HUES6 (cell line): ENCODE measurements at regions not wholly inside any gene's neighbourhood (a gene's known extent, or its start where the extent isn't known, plus 50 kb on each side); places are given as distances from the start of the nearest gene placed in this dataset.

Source experiments
- H3K27ac ChIP-seq: 2 replicates; pipeline ENCODE4 v1.7.0; 2013; ENCODE audit warnings: low read depth, mild to moderate bottlenecking, low read length, inconsistent platforms
- H3K27me3 ChIP-seq: 2 replicates; pipeline ENCODE4 v1.6.1; 2013; ENCODE audit warnings: low read length; ENCODE audit not compliant: control insufficient read depth, insufficient read depth
- H3K36me3 ChIP-seq: 2 replicates; pipeline ENCODE4 v1.6.1; 2013; ENCODE audit warnings: low read length; ENCODE audit not compliant: control insufficient read depth, insufficient read depth
- H3K4me1 ChIP-seq: 2 replicates; pipeline ENCODE4 v1.6.1; 2013; ENCODE audit warnings: low read length; ENCODE audit not compliant: control insufficient read depth, insufficient read depth
- H3K4me3 ChIP-seq: 2 replicates; pipeline ENCODE4 v1.5.1; 2013; ENCODE audit warnings: low read depth, low read length
- H3K9ac ChIP-seq: one replicate; pipeline ENCODE4 v1.6.1; 2013; ENCODE audit warnings: mild to moderate bottlenecking, low read length
- H3K9me3 ChIP-seq: 2 replicates; pipeline ENCODE4 v1.6.1; 2013; ENCODE audit warnings: low read depth, low read length; ENCODE audit not compliant: control insufficient read depth, insufficient read depth

DNA sequence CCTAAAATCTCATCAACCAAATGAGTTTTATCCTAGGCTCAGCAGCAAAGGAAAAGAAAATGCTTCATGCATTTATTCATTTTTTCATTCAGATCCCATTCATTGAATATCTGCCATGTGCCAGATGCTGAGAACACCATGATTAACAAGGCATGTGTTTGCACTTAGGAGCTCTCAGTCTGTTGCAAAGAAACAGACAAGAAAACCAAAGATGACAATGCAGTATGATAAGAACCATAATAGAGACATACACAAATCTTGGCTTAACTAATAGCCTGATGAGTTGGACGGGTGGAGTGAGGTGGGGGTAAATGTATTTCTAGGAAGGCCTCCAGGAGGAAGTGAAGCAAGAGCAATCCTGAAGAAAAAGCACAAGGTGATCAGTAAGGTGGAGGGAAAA lies 177.8 kb upstream of the SCN7A start:
- H3K36me3 ChIP-seq = no peaks in the 10 kb centered on the region
- no peak overlapping the region for H3K4me3 ChIP-seq
- no peak overlapping the region for H3K9ac ChIP-seq
- H3K4me1 ChIP-seq = no peaks in the 10 kb centered on the region
- no peak overlapping the region for H3K27ac ChIP-seq
- no peaks in the 10 kb centered on the region for H3K27me3 ChIP-seq
- 0 out of 2 replicates have a peak, but pooled peaks cover 11% of the 10 kb centered on the region for H3K9me3 ChIP-seq

GRCh38 chr2:166671235-166671634 lies 177.2 kb upstream of the SCN7A start:
- Histone ChIP-seq H3K36me3 (no peaks in the 10 kb centered on the region), H3K9me3 (0 out of 2 replicates have a peak, but pooled peaks cover 11% of the 10 kb centered on the region), H3K4me3 (no peak overlapping the region), H3K4me1 (no peaks in the 10 kb centered on the region), H3K9ac (no peak overlapping the region), H3K27ac (no peak overlapping the region), H3K27me3 (no peaks in the 10 kb centered on the region)

DNA sequence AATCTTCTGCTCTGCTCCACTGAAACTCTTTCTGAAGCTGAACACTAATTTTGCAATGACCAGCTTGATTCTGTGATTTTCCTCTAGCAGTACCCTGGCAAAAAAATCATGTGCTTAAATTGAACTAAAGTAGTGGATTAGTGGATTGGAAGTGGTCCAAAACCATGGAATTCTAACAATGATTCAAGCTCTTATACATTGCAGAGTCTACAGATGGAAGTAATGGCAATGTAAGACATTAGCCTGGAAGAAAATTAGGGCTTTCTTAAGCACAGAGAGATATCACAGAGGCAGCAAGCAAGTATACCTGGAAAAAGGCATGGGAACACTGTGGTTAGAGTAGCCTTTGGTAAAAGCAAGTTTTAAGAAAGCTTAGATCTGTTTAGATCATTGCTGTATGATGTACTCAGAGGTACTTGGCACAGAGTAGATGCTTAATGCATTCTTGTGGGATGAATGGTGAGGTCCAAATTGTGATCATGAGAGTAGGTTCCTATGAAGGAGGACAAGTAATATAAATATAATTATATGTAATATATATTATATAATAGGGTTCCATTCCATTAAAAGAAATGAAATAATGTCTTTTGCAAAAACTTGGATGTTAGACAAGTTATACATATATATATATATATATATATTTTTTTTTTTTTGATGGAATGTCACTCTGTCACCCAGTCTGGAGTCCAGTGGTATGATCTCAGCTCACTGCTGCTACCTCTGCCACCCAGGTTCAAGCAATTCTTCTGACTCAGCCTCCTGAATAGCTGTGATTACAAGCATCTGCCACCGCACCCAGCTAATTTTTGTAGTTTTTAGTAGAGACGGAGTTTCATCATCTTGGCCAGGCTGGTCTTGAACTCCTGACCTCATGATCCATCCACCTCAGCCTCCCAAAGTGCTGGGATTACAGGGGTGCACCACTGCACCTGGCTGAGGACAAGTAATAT lies 172.2 kb upstream of the SCN7A start:
- H3K36me3 ChIP-seq = no peaks in the 10 kb centered on the region
- no peak overlapping the region for H3K27ac ChIP-seq
- no peaks in the 10 kb centered on the region for H3K9me3 ChIP-seq
- H3K9ac ChIP-seq = no peak overlapping the region
- no peaks in the 10 kb centered on the region for H3K27me3 ChIP-seq
- no peak overlapping the region for H3K4me3 ChIP-seq
- H3K4me1 ChIP-seq = no peaks in the 10 kb centered on the region

- no peak overlapping the region for H3K4me3 ChIP-seq
- H3K27ac ChIP-seq = no peak overlapping the region
- no peaks in the 10 kb centered on the region for H3K9me3 ChIP-seq
- no peaks in the 10 kb centered on the region for H3K36me3 ChIP-seq
- H3K4me1 ChIP-seq = no peaks in the 10 kb centered on the region
- H3K9ac ChIP-seq = no peak overlapping the region
- no peaks in the 10 kb centered on the region for H3K27me3 ChIP-seq
Measured at GRCh38 chr2:166661824-166662223, 167.8 kb upstream of the SCN7A start.

GRCh38 chr2:166661391-166661790 lies 167.3 kb upstream of the SCN7A start:
- Histone ChIP-seq H3K9me3 (peaks cover 2% of the 10 kb centered on the region; the same call in 1 of the 2 replicates), H3K27me3 (no peaks in the 10 kb centered on the region), H3K4me1 (no peaks in the 10 kb centered on the region), H3K27ac (no peak overlapping the region), H3K4me3 (no peak overlapping the region), H3K36me3 (no peaks in the 10 kb centered on the region), H3K9ac (no peak overlapping the region)

GRCh38 chr2:166658901-166659300 lies 164.9 kb upstream of the SCN7A start:
- H3K4me1 ChIP-seq = no peaks in the 10 kb centered on the region
- no peaks in the 10 kb centered on the region for H3K27me3 ChIP-seq
- H3K9me3 ChIP-seq = peaks cover 3% of the 10 kb centered on the region; the same call in 1 of the 2 replicates
- no peaks in the 10 kb centered on the region for H3K36me3 ChIP-seq
- H3K27ac ChIP-seq = no peak overlapping the region
- no peak overlapping the region for H3K9ac ChIP-seq
- H3K4me3 ChIP-seq = no peak overlapping the region

DNA sequence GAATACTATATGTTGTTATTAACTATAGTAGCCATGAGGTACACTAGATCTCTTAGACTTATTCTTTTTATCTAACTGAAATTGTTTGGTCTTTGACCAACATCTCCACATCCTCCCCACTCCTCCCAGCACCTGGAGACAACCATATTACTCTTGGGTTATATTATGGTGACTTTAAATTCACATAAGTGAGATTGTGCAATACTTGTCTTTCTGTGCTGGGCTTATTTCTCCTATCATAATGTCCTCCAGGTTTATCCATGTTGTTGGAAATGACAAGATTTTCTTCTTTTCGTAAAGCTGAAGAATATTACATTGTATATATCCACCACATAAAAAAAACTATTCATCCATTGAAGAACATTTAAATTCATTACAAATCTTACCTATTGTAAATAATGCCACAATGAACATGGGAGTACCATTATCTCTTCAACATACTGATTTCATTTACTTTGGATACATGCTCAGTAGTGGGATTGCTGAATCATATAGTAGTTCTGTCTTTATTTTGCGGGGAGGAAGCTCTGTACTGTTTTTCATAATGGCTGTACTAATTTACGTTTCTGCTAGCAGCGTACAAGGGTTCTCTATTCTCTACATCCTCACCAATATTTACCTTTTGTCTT lies 159.2 kb upstream of the SCN7A start:
- Histone ChIP-seq H3K27ac (no peak overlapping the region), H3K4me1 (no peaks in the 10 kb centered on the region), H3K27me3 (no peaks in the 10 kb centered on the region), H3K9me3 (peaks cover 3% of the 10 kb centered on the region; the same call in 1 of the 2 replicates), H3K9ac (no peak overlapping the region), H3K36me3 (no peaks in the 10 kb centered on the region), H3K4me3 (no peak overlapping the region)

- Histone ChIP-seq H3K9me3 (peaks cover 3% of the 10 kb centered on the region; the same call in 1 of the 2 replicates), H3K4me3 (no peak overlapping the region), H3K36me3 (no peaks in the 10 kb centered on the region), H3K27ac (no peak overlapping the region), H3K9ac (no peak overlapping the region), H3K4me1 (no peaks in the 10 kb centered on the region), H3K27me3 (no peaks in the 10 kb centered on the region)
Measured at GRCh38 chr2:166651991-166652390, 157.9 kb upstream of the SCN7A start.

DNA sequence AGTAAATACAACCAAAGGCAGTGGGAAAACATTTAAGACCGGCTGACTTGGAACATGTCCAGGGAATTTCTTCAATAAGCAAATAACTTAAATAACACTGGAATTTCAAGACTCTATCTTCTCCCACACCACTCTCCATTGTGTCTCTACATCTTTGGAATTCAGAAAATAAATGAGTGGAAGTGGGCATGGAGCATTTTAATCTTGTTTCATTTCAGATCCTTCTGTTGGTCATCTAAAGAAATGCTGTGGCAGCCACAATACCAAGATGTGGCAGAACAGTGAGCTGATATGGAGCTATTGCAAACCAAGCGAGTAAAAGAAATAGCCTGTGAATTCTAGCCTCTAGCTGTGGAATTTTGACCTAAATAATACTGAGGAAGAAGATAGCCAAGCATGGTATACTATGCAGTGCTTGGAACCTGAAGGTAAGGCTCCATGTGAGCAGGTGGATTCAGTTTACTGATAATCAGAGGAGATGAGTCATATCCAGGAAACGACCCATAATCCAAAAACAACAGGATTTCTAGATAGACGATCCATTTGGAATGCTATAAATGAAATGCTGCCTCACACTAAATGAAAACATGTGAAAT lies 157.1 kb upstream of the SCN7A start:
- Histone ChIP-seq H3K4me1 (no peaks in the 10 kb centered on the region), H3K27me3 (no peaks in the 10 kb centered on the region), H3K36me3 (no peaks in the 10 kb centered on the region), H3K9me3 (no peaks in the 10 kb centered on the region; the same call in 1 of the 2 replicates), H3K4me3 (no peak overlapping the region), H3K9ac (no peak overlapping the region), H3K27ac (no peak overlapping the region)

DNA sequence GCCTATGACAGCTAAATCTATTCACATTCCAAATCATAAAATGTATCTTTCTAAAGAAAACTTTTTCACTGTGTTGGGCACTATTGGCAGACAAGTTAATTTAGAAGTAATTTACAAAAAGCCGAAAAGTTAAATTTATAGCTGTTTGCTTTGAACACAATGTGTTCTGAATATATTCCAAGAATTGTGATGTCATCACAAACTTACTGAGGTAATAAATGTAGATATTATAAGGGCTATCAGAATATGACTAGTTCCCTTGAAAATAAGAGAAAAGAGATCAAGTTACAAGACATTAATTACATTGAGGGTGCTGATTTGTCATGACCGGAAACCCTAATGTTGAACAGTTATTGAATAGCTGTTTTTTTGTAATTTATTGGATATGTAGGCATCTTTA lies 153.9 kb upstream of the SCN7A start:
- no peak overlapping the region for H3K4me3 ChIP-seq
- no peaks in the 10 kb centered on the region for H3K27me3 ChIP-seq
- no peaks in the 10 kb centered on the region; the same call in 1 of the 2 replicates for H3K9me3 ChIP-seq
- no peak overlapping the region for H3K27ac ChIP-seq
- H3K9ac ChIP-seq = no peak overlapping the region
- H3K4me1 ChIP-seq = no peaks in the 10 kb centered on the region
- no peaks in the 10 kb centered on the region for H3K36me3 ChIP-seq

DNA sequence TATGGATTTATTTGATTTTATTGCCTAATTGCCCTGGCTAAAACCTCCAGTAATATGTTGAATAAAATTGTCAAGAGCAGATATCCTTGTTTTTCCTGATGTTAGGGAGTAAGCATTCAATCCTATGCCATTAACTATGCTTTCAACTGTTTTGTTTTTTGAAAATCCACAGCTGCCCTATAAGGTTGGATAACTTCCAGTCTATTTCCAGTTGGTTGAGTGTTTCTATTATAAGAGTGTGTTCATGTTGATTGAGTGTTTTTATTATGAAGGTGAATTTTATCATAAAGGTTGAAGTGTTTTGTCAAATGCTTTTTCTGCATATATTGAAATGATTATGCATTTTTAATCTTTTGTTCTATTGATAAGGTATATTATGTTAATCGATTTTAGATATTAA lies 149.9 kb upstream of the SCN7A start:
- Histone ChIP-seq H3K4me1 (peaks cover 9% of the 10 kb centered on the region; the same call in 1 of the 2 replicates), H3K9me3 (peaks cover 5% of the 10 kb centered on the region), H3K4me3 (no peak overlapping the region), H3K27ac (no peak overlapping the region), H3K36me3 (no peaks in the 10 kb centered on the region), H3K27me3 (no peaks in the 10 kb centered on the region), H3K9ac (no peak overlapping the region)
